Lung (tissue), 11 donors: ENCODE measurements at regions not wholly inside any gene's neighbourhood (a gene's known extent, or its start where the extent isn't known, plus 50 kb on each side); places are given as distances from the start of the nearest gene placed in this dataset.

Experiments used
- ATAC-seq: fragments of 200-7000 bp; cut with Tn5 transposase; one replicate; pipeline ENCODE4 v1.9.1; 2020; ENCODE audit warnings: moderate number of reproducible peaks; ENCODE audit not compliant: insufficient read depth, low FRiP score
- DNase-seq, 3 donors: peaks; one replicate each; pipeline ENCODE4 v3.0.0-alpha.2; 2013 to 2017
- H3K27ac ChIP-seq, 2 donors: one replicate each; pipeline ENCODE4 v1.5.1; 2013; ENCODE audit warnings: mild to moderate bottlenecking in 2 of 2, moderate library complexity in 2 of 2, control low read depth in 1 of 2, inconsistent platforms in 1 of 2, low read depth in 1 of 2, low read length in 1 of 2
- H3K27me3 ChIP-seq, 3 donors: one replicate each; pipeline ENCODE4 v1.5.1; 2013; ENCODE audit warnings: low read length in 2 of 3; ENCODE audit not compliant: control insufficient read depth in 3 of 3, insufficient read depth in 3 of 3
- H3K36me3 ChIP-seq, 4 donors: one replicate each; pipeline ENCODE4 v1.5.1; 2013; ENCODE audit warnings: low read length in 4 of 4, mild to moderate bottlenecking in 1 of 4, moderate library complexity in 1 of 4; ENCODE audit not compliant: control insufficient read depth in 4 of 4, insufficient read depth in 4 of 4
- H3K4me1 ChIP-seq, 5 donors: one replicate each; pipeline ENCODE4 v1.5.1; 2013; ENCODE audit warnings: low read length in 5 of 5, mild to moderate bottlenecking in 2 of 5, moderate library complexity in 1 of 5; ENCODE audit not compliant: control insufficient read depth in 5 of 5, insufficient read depth in 5 of 5
- H3K4me3 ChIP-seq: one replicate; pipeline ENCODE4 v1.5.1; 2013; ENCODE audit warnings: mild to moderate bottlenecking, control low read depth, moderate library complexity
- H3K9ac ChIP-seq, 2 donors: one replicate each; pipeline ENCODE4 v1.5.1; 2013; ENCODE audit warnings: low read length in 2 of 2, control low read depth in 1 of 2; ENCODE audit not compliant: insufficient read depth in 1 of 2
- H3K9me3 ChIP-seq, 4 donors: one replicate each; pipeline ENCODE4 v1.5.1; 2013; ENCODE audit warnings: low read length in 3 of 4, mild to moderate bottlenecking in 1 of 4, moderate library complexity in 1 of 4; ENCODE audit not compliant: control insufficient read depth in 4 of 4, insufficient read depth in 3 of 4
- WGBS, 2 donors: extraction: QIAGEN DNeasy Blood & Tissue Kit; methylation state at CpG; one replicate each; pipeline ENCODE4 v1.1.7; 2013; 5-methylcytosine and 5-hydroxymethylcytosine counted together
- TF ChIP-seq, protein P1 (sequence below): IDR thresholded peaks from 2 replicates; pipeline ENCODE4 v1.5.1; 2012; ENCODE audit warnings: mild to moderate bottlenecking; ENCODE audit errors: control extremely low read depth, extremely low read depth
- donor health status: control.
- donor health status: control.
- donor health status: Bipolar disorder and iron deficiency.
- donor health status: healthy.
- donor health status: DM: yes; HTN: yes; CAD: no.

DNA sequence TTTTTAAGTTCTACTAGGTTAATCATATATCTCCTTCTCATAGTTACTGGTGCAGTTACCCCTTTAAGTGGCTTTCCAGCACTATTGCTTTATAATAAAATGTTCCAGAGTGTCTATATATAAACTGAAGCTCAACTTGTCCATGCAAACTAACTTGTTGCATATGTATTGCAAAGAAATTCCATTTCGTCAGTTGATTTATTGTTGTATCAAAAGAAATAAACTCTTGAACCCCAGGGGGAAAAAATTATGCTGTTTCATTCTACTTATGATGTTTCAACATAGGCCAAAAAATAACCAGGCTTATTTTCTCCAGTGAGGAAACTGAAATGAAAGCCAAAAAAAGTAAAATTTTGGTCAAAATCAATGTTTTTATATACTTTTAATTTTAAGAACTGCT is 491.9 kb downstream of the NR4A2 start:
- Histone ChIP-seq H3K4me3 (no peak overlapping the region), H3K27me3 (no peaks in the 10 kb centered on the region), H3K27ac (no peak overlapping the region), H3K9ac (no peak overlapping the region), H3K36me3 (no peaks in the 10 kb centered on the region), H3K9me3 (no peaks in the 10 kb centered on the region), H3K4me1 (no peaks in the 10 kb centered on the region)
- ATAC-seq (no peak), DNase-seq (no peak)
- WGBS, 2 donors: 42 to 75% methylated on average over 1 of the region's 1 CpG
- TF ChIP-seq, protein P1, sequence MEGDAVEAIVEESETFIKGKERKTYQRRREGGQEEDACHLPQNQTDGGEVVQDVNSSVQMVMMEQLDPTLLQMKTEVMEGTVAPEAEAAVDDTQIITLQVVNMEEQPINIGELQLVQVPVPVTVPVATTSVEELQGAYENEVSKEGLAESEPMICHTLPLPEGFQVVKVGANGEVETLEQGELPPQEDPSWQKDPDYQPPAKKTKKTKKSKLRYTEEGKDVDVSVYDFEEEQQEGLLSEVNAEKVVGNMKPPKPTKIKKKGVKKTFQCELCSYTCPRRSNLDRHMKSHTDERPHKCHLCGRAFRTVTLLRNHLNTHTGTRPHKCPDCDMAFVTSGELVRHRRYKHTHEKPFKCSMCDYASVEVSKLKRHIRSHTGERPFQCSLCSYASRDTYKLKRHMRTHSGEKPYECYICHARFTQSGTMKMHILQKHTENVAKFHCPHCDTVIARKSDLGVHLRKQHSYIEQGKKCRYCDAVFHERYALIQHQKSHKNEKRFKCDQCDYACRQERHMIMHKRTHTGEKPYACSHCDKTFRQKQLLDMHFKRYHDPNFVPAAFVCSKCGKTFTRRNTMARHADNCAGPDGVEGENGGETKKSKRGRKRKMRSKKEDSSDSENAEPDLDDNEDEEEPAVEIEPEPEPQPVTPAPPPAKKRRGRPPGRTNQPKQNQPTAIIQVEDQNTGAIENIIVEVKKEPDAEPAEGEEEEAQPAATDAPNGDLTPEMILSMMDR: no peak

DNA sequence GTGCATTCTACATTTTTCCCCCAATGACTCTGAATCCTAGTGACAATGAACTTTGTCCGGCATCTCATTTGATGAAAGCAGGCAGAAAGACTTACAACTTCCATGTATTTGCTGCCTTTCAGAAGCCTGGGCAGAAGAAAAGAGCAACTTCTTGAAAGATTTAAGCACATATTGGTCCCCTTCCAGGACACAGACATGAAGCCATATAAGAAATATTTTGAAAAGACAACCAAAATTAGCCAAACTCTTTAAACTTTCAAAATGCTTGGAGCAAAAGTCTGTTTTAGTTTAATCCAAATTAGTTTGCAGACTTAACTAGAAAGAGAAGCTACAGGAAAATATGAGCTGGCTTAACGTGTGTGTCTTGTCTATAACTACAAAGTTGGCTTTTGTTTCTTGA is 492.5 kb downstream of the NR4A2 start:
- DNase-seq (no peak), ATAC-seq (no peak)
- TF ChIP-seq, protein P1: no peak
- Histone ChIP-seq H3K9ac (no peak overlapping the region), H3K4me3 (no peak overlapping the region), H3K27ac (no peak overlapping the region), H3K4me1 (no peaks in the 10 kb centered on the region), H3K27me3 (no peaks in the 10 kb centered on the region), H3K9me3 (no peaks in the 10 kb centered on the region), H3K36me3 (no peaks in the 10 kb centered on the region)
- WGBS, 2 donors: 80 to 86% methylated on average over 2 of the region's 2 CpGs

DNA sequence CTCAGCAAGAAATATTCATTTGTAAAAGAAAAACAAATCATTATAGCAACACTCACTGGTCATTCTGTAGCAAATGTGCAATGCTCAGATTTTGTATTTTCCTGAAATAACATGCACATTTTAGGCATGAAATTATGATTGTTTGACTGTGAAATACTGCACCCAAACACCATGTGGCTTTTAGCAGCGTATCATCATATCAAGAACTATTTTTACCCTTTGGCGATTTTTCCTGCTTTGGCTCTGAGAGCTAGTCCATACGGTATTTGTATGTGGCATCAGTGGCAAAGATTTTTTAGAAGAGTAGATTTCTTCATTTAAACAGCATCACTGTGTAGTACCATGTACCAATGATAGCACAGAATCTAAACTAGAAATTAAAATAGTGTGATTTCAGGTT is 493.1 kb downstream of the NR4A2 start:
- H3K36me3 ChIP-seq: no peaks in the 10 kb centered on the region
- 72 to 91% methylated on average over 3 of the region's 3 CpGs for WGBS, 2 donors
- H3K9ac ChIP-seq: no peak overlapping the region
- no peaks in the 10 kb centered on the region for H3K4me1 ChIP-seq
- DNase-seq: no peak
- H3K4me3 ChIP-seq: no peak overlapping the region
- ATAC-seq: no peak
- H3K27ac ChIP-seq: no peak overlapping the region
- H3K27me3 ChIP-seq: no peaks in the 10 kb centered on the region
- no peaks in the 10 kb centered on the region for H3K9me3 ChIP-seq
- TF ChIP-seq, protein P1: no peak

DNA sequence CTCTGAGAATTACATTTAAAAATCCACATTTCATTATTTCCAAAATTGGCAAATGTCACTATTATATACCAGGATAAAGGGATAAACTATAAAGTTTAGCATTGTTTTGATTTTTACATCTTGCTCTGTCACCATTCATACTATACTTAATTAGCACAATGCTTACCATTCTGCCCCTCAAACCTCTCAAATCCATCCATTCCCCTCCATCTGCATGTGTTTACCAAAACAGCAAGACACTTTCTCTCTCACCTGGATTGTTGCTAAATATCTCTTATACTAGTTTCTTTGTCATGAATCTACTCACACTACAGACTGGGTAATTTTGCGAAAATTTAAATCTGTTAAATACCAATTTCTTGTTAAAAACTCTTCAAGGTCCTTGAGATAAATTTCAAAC is 496.1 kb downstream of the NR4A2 start:
- Histone ChIP-seq H3K36me3 (no peaks in the 10 kb centered on the region), H3K4me3 (no peak overlapping the region), H3K27ac (no peak overlapping the region), H3K27me3 (no peaks in the 10 kb centered on the region), H3K9me3 (no peaks in the 10 kb centered on the region), H3K4me1 (no peaks in the 10 kb centered on the region), H3K9ac (no peak overlapping the region)
- TF ChIP-seq, protein P1: no peak
- ATAC-seq (no peak), DNase-seq (no peak)
- WGBS, 2 donors: 82 to 84% methylated on average over 1 of the region's 1 CpG
